ENCODE measurements at regions not wholly inside any gene's neighbourhood (a gene's known extent, or its start where the extent isn't known, plus 50 kb on each side); places are given as distances from the start of the nearest gene placed in this dataset.

DNA sequence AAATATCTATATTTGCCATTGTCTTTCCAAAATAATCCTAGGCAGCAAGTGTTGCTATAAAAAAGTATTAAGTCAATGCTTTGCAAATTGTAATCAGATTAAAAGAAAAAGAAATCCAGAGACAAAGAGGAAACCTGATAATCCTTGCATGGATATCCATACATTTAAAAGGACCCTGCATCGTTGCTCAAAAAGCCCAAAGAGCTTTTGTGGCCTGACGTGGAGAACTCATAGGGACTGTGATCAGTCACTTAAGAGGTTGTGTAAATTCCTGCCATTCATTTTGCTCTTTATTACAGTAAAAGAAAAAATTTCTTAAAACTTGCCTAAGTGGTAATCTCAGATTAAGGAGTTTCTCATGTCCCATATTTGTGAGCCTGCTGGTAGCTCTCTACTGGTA is 392.6 kb downstream of the C12orf75 start:
- TF ChIP-seq, protein P1, sequence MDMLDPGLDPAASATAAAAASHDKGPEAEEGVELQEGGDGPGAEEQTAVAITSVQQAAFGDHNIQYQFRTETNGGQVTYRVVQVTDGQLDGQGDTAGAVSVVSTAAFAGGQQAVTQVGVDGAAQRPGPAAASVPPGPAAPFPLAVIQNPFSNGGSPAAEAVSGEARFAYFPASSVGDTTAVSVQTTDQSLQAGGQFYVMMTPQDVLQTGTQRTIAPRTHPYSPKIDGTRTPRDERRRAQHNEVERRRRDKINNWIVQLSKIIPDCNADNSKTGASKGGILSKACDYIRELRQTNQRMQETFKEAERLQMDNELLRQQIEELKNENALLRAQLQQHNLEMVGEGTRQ (IDR thresholded peaks at IDR 0.05; ENCODE audit: borderline replicate concordance, low read depth, low read length): no peak
- TF ChIP-seq FOXM1 (IDR thresholded peaks at IDR 0.05; ENCODE audit: low read depth, low read length) (no peak), IRF4 (IDR thresholded peaks at IDR 0.05; ENCODE audit: low read depth, low read length) (no peak), NFYB (IDR thresholded peaks at IDR 0.05; ENCODE audit: insufficient read depth, low read depth, low read length) (no peak), TAF1 (IDR thresholded peaks at IDR 0.05; ENCODE audit: borderline replicate concordance, low read depth, low read length) (no peak), NFYA (IDR thresholded peaks at IDR 0.05; ENCODE audit: borderline replicate concordance, low read depth, low read length) (no peak), STAT3 (IDR thresholded peaks at IDR 0.05; ENCODE audit: low read depth, low read length) (no peak), CTCF (IDR thresholded peaks at IDR 0.05 in 2 of 3, conservative IDR thresholded peaks at IDR 0.05 in 1 of 3; ENCODE audit: control insufficient read depth in 2 of 3, extremely low read depth in 1 of 3, insufficient read depth in 1 of 3, low read depth in 3 of 3, low read length in 3 of 3) (no peak), CHD4 (IDR thresholded peaks at IDR 0.05) (no peak), HDAC2 (IDR thresholded peaks at IDR 0.05) (no peak), EP300 (IDR thresholded peaks at IDR 0.05; ENCODE audit: borderline replicate concordance in 1 of 2, control insufficient read depth in 1 of 2, low read depth in 2 of 2, low read length in 2 of 2) (no peak)
- TF ChIP-seq, protein P2, sequence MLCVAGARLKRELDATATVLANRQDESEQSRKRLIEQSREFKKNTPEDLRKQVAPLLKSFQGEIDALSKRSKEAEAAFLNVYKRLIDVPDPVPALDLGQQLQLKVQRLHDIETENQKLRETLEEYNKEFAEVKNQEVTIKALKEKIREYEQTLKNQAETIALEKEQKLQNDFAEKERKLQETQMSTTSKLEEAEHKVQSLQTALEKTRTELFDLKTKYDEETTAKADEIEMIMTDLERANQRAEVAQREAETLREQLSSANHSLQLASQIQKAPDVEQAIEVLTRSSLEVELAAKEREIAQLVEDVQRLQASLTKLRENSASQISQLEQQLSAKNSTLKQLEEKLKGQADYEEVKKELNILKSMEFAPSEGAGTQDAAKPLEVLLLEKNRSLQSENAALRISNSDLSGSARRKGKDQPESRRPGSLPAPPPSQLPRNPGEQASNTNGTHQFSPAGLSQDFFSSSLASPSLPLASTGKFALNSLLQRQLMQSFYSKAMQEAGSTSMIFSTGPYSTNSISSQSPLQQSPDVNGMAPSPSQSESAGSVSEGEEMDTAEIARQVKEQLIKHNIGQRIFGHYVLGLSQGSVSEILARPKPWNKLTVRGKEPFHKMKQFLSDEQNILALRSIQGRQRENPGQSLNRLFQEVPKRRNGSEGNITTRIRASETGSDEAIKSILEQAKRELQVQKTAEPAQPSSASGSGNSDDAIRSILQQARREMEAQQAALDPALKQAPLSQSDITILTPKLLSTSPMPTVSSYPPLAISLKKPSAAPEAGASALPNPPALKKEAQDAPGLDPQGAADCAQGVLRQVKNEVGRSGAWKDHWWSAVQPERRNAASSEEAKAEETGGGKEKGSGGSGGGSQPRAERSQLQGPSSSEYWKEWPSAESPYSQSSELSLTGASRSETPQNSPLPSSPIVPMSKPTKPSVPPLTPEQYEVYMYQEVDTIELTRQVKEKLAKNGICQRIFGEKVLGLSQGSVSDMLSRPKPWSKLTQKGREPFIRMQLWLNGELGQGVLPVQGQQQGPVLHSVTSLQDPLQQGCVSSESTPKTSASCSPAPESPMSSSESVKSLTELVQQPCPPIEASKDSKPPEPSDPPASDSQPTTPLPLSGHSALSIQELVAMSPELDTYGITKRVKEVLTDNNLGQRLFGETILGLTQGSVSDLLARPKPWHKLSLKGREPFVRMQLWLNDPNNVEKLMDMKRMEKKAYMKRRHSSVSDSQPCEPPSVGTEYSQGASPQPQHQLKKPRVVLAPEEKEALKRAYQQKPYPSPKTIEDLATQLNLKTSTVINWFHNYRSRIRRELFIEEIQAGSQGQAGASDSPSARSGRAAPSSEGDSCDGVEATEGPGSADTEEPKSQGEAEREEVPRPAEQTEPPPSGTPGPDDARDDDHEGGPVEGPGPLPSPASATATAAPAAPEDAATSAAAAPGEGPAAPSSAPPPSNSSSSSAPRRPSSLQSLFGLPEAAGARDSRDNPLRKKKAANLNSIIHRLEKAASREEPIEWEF (IDR thresholded peaks at IDR 0.05; ENCODE audit: insufficient replicate concordance, low read depth, low read length): no peak
